Neutrophil (primary cell): ENCODE measurements at regions not wholly inside any gene's neighbourhood (a gene's known extent, or its start where the extent isn't known, plus 50 kb on each side); places are given as distances from the start of the nearest gene placed in this dataset.

ENCODE experiments used
- H3K27ac ChIP-seq: fragments of 200-600 bp; sonication (generic); 2 replicates; pipeline ENCODE4 v1.5.1; 2016; ENCODE audit warnings: mild to moderate bottlenecking, moderate library complexity
- H3K27me3 ChIP-seq: fragments of 200-600 bp; sonication (generic); 2 replicates; pipeline ENCODE4 v1.6.0; 2016; ENCODE audit warnings: mild to moderate bottlenecking
- H3K36me3 ChIP-seq: fragments of 200-600 bp; sonication (generic); 2 replicates; pipeline ENCODE4 v1.5.1; 2017
- H3K4me1 ChIP-seq, 2 experiments: fragments of 200-600 bp in 1 of 2; sonication (generic) in 1 of 2; 1 replicate in 1 of 2; 2 replicates in 1 of 2; pipeline versions ENCODE4 v1.5.1 to v1.6.1; 2013 to 2016; ENCODE audit warnings: low read depth in 1 of 2, low read length in 1 of 2, mild to moderate bottlenecking in 1 of 2, moderate library complexity in 1 of 2; ENCODE audit not compliant: control insufficient read depth in 1 of 2, insufficient read depth in 1 of 2
- H3K4me3 ChIP-seq, 2 experiments: fragments of 200-600 bp in 1 of 2; sonication (generic) in 1 of 2; 1 replicate in 1 of 2; 2 replicates in 1 of 2; pipeline ENCODE4 v1.5.1; 2013 to 2016; ENCODE audit warnings: low read depth in 1 of 2, low read length in 1 of 2, mild to moderate bottlenecking in 1 of 2, moderate library complexity in 1 of 2
- H3K9me3 ChIP-seq: fragments of 200-600 bp; sonication (generic); 2 replicates; pipeline ENCODE4 v1.5.1; 2016
- CTCF ChIP-seq: fragments of 200-600 bp; sonication (generic); IDR thresholded peaks from 2 replicates; pipeline ENCODE4 v1.5.1; 2016; ENCODE audit warnings: antibody characterized with exemption

- no peaks in the 10 kb centered on the region for H3K9me3 ChIP-seq
Measured at GRCh38 chr16:79815049-79815448, 214.5 kb upstream of the MAF start.

GRCh38 chr16:79814124-79814523 lies 213.6 kb upstream of the MAF start:
- no peak for TF ChIP-seq CTCF
- Histone ChIP-seq H3K27me3 (no peaks in the 10 kb centered on the region), H3K4me3 (no peak overlapping the region), H3K36me3 (no peaks in the 10 kb centered on the region), H3K9me3 (no peaks in the 10 kb centered on the region), H3K27ac (no peak overlapping the region), H3K4me1 (no peaks in the 10 kb centered on the region)

More at GRCh38 chr16:79815049-79815448, 214.5 kb upstream of the MAF start:
- Histone ChIP-seq H3K27ac (no peak overlapping the region), H3K4me1 (no peaks in the 10 kb centered on the region), H3K27me3 (no peaks in the 10 kb centered on the region), H3K4me3 (no peak overlapping the region), H3K36me3 (no peaks in the 10 kb centered on the region)
- TF ChIP-seq CTCF = no peak

- Histone ChIP-seq H3K9me3 (no peaks in the 10 kb centered on the region), H3K4me3 (no peak overlapping the region), H3K36me3 (no peaks in the 10 kb centered on the region), H3K27ac (no peak overlapping the region), H3K27me3 (no peaks in the 10 kb centered on the region), H3K4me1 (no peaks in the 10 kb centered on the region)
- TF ChIP-seq CTCF = no peak
Measured at GRCh38 chr16:79811541-79811940, 211.0 kb upstream of the MAF start.

GRCh38 chr16:79810449-79811189 lies 210.1 kb upstream of the MAF start:
- H3K4me1 ChIP-seq = no peaks in the 10 kb centered on the region
- no peaks in the 10 kb centered on the region for H3K27me3 ChIP-seq
- no peaks in the 10 kb centered on the region for H3K9me3 ChIP-seq
- no peak for TF ChIP-seq CTCF
- no peak overlapping the region for H3K27ac ChIP-seq
- no peak overlapping the region for H3K4me3 ChIP-seq
- no peaks in the 10 kb centered on the region for H3K36me3 ChIP-seq

- Histone ChIP-seq H3K4me3 (no peak overlapping the region), H3K9me3 (no peaks in the 10 kb centered on the region), H3K4me1 (no peaks in the 10 kb centered on the region), H3K27ac (no peak overlapping the region), H3K27me3 (no peaks in the 10 kb centered on the region), H3K36me3 (no peaks in the 10 kb centered on the region)
- no peak for TF ChIP-seq CTCF
Measured at GRCh38 chr16:79809376-79809775, 208.8 kb upstream of the MAF start.
